ENCODE measurements at regions not wholly inside any gene's neighbourhood (a gene's known extent, or its start where the extent isn't known, plus 50 kb on each side); places are given as distances from the start of the nearest gene placed in this dataset.

DNA sequence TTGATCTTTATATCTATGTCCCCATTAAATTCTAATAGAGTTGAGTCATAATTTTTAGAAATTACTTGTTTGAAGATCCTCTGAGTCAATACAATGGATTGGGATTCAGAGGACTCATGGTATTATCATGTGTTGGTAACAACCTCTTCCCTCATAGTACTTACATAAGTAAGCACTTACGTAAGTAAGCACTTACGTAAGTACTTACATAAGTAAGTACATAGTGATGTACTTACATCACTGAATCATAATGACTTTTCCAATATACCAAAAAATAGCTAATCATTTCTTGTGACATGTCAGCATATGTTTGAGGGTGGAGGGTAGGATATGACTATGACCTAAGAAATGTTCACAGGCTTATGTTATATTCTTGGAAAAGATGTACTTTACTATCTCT lies 740.5 kb downstream of the SORCS1 start:
- Histone ChIP-seq H3K79me1 (ENCODE audit: low read depth, low read length) (no peaks in the 10 kb centered on the region), H3K4ac (replicated peaks; ENCODE audit: insufficient read length, low read depth, low read length) (no peak overlapping the region), H3K79me2 (ENCODE audit: control insufficient read depth in 1 of 2, insufficient read depth in 2 of 2, low read length in 2 of 2) (no peaks in the 10 kb centered on the region), H3K56ac (replicated peaks; ENCODE audit: insufficient read length, low read depth, low read length) (no peak overlapping the region), H3K9me3 (ENCODE audit: insufficient read depth in 2 of 2, low read depth in 1 of 2, low read length in 1 of 2) (no peaks in the 10 kb centered on the region), H3K4me1 (replicated peaks in 1 of 4; ENCODE audit: control insufficient read depth in 3 of 4, insufficient read depth in 4 of 4, low read length in 3 of 4) (no peaks in the 10 kb centered on the region), H4K20me1 (replicated peaks in 1 of 2; ENCODE audit: control insufficient read depth in 1 of 2, insufficient read depth in 2 of 2, low read length in 2 of 2) (no peaks in the 10 kb centered on the region), H4K5ac (ENCODE audit: insufficient read length, low read depth, low read length) (no peak overlapping the region), H3K27ac (ENCODE audit: low read depth, low read length) (no peak overlapping the region), H4K91ac (replicated peaks; ENCODE audit: insufficient read length, low read length) (no peak overlapping the region), H3K18ac (ENCODE audit: extremely low read depth, low read length) (no peak overlapping the region), H3K23ac (ENCODE audit: insufficient read length) (no peak overlapping the region), H3K4me2 (ENCODE audit: insufficient read depth in 1 of 2, low read depth in 2 of 2, low read length in 2 of 2) (no peak overlapping the region), H3K36me3 (ENCODE audit: control insufficient read depth in 2 of 4, insufficient read depth in 4 of 4, low read length in 3 of 4) (no peaks in the 10 kb centered on the region), H2BK20ac (ENCODE audit: low read length) (no peak overlapping the region), H2AFZ (ENCODE audit: low read length) (no peak overlapping the region), H2AK5ac (ENCODE audit: low read depth, low read length) (no peak overlapping the region), H2BK120ac (replicated peaks; ENCODE audit: low read depth, low read length) (no peak overlapping the region), H2BK12ac (ENCODE audit: low read depth, low read length) (no peak overlapping the region), H3K9ac (replicated peaks in 1 of 4; ENCODE audit: extremely low read depth in 1 of 4, low read depth in 3 of 4, low read length in 3 of 4) (no peak overlapping the region), H2BK5ac (ENCODE audit: low read depth, low read length) (no peak overlapping the region), H3K27me3 (replicated peaks in 1 of 4; ENCODE audit: control insufficient read depth in 3 of 4, extremely low read depth in 1 of 4, insufficient read depth in 3 of 4, low read length in 3 of 4) (no peaks in the 10 kb centered on the region), H2BK15ac (ENCODE audit: low read length) (no peak overlapping the region), H3K23me2 (ENCODE audit: low read depth, low read length) (no peaks in the 10 kb centered on the region), H4K8ac (ENCODE audit: extremely low read depth, insufficient read depth, low read length) (no peak overlapping the region), H3K4me3 (ENCODE audit: extremely low read depth in 1 of 4, insufficient read depth in 2 of 4, low read depth in 3 of 4, low read length in 4 of 4) (no peak overlapping the region), H3K14ac (ENCODE audit: insufficient read length) (no peak overlapping the region)
- 95% methylated on average over 2 of the region's 2 CpGs; no CpG with 5 or more reads in 1 of the 2 experiments for WGBS, 2 experiments (ENCODE audit: extremely low coverage in 1 of 2, insufficient coverage in 1 of 2, insufficient read length in 1 of 2, insufficient replicate concordance in 2 of 2, low coverage in 1 of 2, low lambda C conversion rate in 2 of 2, missing lambda C conversion rate in 1 of 2)
- TF ChIP-seq SIRT6 (IDR thresholded peaks at IDR 0.05; ENCODE audit: low read length) (no peak), JUND (IDR thresholded peaks at IDR 0.05; ENCODE audit: low read length) (no peak), EP300 (IDR thresholded peaks at IDR 0.05; ENCODE audit: borderline replicate concordance in 1 of 2, low read depth in 2 of 2, low read length in 2 of 2) (no peak), EZH2 (IDR thresholded peaks at IDR 0.05; ENCODE audit: low read depth, low read length, severe bottlenecking) (no peak), ASH2L (IDR thresholded peaks at IDR 0.05; ENCODE audit: low read length) (no peak), BCL11A (IDR thresholded peaks at IDR 0.05; ENCODE audit: low read depth in 2 of 2, low read length in 2 of 2) (no peak), CTBP2 (IDR thresholded peaks at IDR 0.05; ENCODE audit: borderline replicate concordance, insufficient read depth, insufficient read length, low read length) (no peak), CBX8 (IDR thresholded peaks at IDR 0.05; ENCODE audit: borderline replicate concordance, low read depth, low read length) (no peak), POLR2AphosphoS5 (IDR thresholded peaks at IDR 0.05; ENCODE audit: low read depth, low read length) (no peak), SP1 (IDR thresholded peaks at IDR 0.05; ENCODE audit: low read depth, low read length) (no peak), ZNF274 (IDR thresholded peaks at IDR 0.05; ENCODE audit: borderline replicate concordance, extremely low read depth, low read length) (no peak), CHD2 (IDR thresholded peaks at IDR 0.05; ENCODE audit: low read length) (no peak)
- TF ChIP-seq, protein P1, sequence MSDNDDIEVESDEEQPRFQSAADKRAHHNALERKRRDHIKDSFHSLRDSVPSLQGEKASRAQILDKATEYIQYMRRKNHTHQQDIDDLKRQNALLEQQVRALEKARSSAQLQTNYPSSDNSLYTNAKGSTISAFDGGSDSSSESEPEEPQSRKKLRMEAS (IDR thresholded peaks at IDR 0.05), result no peak
- POLR2A ChIA-PET (ENCODE audit: partially characterized antibody), result no interaction called here
- CTCF ChIA-PET (ENCODE audit: partially characterized antibody), result interaction anchor here (1.4 kb wide), 1 partner anchor 68 kb away, joined by 4 read pairs; no protein-coding TSS in a partner anchor
- FAIRE-seq (no peak), DNase-seq (ENCODE audit: low read depth in 1 of 2, low spot score in 2 of 2) (no peak)
